AG20443 (cell line): ENCODE measurements at regions not wholly inside any gene's neighbourhood (a gene's known extent, or its start where the extent isn't known, plus 50 kb on each side); places are given as distances from the start of the nearest gene placed in this dataset.

Source experiments
- DNase-seq: peaks from one replicate; pipeline ENCODE4 v3.0.0; 2012; ENCODE audit warnings: low spot score, mixed read lengths

DNA sequence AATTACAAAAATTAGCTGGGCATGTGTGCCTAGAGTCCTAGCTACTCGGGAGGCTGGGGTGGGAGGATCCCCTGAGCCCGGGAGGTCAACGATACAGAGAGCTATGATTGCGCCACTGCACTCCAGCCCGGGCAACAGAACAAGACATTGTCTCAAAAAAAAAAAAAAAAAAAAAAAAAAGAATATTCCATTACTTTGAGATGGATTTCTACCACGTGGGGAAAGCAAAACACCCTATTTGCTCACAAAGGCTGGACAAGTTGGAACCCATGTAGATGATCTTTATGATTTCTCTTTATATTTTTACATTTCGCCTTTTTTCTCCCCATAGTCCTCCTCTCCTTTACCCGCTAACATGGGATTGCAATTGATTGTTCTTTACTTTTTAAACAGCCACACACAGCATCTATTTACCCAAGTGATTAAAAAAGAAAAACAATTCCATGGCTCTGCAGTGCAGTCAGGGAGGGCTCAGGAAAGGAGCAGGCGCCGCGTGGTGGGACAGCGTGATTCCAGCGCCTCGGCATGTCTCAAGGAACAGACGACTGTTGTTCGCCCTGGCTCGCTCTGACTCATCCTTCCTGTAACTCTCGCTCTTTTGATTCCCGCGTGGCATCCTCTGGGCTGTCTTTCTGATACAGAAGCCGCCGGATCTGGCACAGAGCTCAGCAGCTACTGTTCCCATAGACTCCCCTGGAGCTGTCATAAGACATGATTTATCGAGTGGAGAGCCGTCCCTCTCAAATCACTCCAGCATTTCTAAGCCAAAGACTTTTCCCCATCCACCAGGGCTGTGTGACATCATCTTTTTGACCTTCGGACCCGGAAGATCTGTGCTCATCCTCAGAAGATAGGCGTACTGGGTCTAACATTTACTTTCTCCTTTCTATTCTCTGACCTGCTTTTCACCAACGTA is 230.4 kb upstream of the AGAP1 start:
- DNase-seq = peak; percentile 88

DNA sequence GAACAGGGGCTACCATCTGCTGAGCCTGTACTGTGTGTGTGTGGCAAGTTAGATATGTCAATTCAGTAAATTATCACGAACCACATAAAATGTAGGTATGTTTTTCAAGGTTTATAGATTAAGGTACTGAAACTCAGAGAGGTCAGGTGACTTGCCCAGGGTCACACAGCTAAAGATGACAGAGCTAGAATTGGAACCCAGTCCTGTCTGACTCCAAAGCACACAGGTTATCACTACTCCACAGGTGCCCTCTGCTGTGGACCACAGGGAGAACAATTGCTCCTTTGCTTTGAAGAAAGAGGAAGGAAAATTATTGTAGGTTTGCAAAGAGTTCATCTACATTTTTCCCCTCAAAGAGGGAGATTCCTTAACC is 229.7 kb upstream of the AGAP1 start:
- DNase-seq = no peak

DNA sequence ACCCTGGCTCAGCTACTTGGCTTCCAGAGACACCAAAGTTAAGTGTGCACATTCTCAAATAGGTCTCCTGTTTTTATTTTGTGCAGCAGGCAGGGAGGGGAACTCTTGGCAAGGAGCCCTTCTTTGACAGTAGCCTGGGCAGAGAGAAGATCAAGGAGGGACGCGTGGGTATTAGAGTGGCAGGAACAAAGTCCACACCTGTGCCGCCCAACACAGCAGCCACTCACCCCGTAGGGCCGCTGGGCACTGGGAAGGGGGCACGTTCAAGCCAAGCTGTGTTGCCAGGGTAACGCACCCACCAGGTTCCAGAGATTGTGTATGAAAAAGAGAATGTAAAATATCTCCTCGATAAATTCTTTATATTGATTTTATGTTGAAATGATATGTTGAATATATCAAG is 229.3 kb upstream of the AGAP1 start:
- no peak for DNase-seq

DNA sequence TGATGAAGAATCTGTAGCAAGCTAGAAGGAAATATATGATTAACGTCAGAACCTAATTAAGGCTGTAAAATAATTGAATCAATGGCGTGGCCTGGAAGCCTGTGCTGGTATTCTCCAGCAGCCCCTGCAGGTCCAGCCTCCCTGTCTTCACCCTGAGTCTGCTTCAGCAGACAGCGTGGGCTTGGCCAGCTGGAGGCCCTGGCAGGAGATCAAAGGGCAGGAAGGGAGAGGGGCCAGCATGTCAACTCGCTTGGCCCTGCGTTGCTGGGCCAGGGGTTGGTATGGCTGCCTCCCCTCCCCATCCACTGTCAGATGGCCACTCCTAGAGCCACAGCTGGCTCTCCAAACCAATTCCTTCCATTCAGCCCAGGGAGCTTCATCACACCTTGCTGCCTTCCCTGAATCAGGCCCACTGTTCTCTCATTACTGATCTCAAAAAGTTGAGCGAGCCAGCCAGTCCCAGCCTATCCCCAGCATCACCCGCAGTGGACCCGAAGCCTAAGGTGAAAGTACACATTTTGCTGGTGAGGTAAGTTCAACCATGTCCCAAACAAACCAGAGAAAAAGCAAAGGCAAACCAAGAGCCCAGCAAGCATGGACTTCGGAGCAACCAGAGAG is 228.4 kb upstream of the AGAP1 start:
- no peak for DNase-seq

DNA sequence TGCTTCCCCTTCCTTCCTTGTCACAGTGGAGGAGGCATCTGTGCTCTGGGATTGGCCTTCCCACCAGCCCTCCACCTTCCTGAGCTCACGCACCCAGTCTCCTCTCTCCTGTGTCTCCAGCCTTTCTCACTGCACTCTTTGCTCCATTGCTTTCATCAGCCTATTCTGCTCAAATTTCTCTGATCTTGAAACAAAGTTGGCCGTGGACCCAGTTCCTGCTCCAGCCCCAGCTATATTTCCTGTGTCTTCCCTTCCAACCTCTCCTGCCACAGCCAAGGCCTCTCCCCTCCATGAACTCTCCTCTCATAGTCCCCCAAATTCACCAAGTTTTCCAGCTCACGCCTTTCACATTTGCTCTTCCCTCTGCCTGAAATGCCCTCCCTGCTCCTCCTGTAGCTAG is 226.6 kb upstream of the AGAP1 start:
- DNase-seq = no peak

DNA sequence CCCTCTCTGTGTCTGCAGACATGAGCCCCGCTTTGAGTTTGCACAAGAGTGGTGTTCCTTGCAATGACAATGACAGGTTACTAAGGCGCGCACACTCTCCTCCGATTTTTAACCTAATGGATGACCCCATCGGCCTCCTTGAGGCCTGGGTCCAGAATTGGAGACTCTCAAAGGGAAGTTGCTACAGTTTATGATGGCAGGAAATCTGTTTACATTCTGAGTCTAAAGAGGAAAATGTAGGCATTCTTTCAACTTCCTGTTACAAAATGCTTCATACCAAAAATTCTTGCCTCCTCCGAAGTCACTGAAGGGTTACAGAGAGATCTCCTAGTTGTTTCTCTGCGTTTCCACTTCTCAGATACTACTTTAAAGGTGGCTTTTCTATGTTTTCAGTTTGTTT is 225.3 kb upstream of the AGAP1 start:
- peak; percentile 50 for DNase-seq

DNA sequence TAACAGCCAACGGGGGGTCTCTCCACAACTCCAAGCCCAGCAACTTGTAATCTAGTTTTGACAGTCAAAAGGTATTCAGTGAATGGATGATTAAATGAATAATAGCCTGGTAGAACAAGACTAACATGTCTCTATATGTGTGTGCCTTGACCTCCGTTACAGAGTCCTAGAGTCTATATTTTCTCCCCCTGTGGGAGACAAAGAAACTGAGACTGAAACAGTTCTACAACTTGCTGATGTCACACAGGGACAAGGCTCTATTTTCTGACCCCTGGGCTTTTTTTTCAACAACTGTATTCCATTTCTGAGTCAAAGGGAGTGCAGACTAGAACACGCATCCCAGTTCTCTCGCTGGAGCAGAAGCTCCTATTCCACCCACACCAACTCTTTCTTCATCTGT is 223.6 kb upstream of the AGAP1 start:
- DNase-seq = no peak

DNA sequence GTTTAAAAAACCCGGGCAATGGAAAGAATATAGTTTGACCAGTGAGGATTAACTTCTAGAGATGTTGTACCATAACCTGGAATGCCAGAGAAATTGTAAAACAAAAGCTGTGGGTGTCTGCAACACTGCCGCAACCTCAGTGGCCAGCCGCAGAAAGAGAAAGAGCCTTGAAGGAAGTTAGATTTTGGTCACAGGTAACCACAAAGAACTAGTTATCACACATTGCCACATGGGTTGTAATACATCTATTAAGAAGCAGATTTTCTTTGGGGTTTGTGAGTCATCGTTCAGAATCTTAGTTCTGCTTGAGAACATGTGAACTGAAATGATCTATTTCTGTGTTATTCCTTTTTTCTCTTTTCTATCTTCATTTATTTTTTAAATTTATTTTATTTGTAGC is 222.9 kb upstream of the AGAP1 start:
- DNase-seq = peak; percentile 46

DNA sequence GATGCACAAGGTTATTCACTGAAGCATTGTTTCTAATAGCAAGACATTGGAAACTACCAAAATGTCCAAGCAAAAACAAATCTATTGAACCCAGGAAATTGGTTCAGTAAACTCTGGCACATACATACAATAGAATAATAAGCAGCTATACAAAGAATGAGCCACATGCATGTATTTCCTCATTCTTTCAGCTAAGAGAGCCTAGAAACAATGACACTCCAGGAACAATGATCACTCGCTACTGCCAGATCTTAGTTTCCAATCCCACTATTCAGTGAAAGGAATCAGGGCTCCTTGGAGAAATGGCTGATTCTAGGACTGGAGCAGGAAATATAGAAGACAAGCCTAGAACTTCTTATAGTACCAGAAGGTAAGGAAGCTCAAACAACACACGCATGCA is 221.9 kb upstream of the AGAP1 start:
- no peak for DNase-seq

DNA sequence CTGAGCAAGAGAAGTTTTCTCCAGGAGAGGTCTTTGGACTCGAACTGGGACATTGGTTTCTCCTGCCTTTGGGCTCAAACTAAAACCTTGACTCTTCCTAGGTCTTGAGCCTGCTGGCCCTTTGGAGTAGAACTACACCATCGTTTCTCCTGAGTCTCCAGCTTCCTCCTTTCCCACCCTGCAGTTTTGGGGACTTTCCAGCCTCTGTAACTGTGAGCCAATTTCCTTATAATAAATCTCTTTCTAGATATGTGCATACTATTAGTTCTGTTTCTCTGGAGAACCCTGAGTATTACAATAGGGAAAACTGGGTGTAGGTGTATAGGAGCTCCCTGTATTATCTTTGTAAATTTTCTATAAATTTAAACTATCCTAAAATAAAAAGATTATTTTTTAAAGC is 219.8 kb upstream of the AGAP1 start:
- DNase-seq = no peak

DNA sequence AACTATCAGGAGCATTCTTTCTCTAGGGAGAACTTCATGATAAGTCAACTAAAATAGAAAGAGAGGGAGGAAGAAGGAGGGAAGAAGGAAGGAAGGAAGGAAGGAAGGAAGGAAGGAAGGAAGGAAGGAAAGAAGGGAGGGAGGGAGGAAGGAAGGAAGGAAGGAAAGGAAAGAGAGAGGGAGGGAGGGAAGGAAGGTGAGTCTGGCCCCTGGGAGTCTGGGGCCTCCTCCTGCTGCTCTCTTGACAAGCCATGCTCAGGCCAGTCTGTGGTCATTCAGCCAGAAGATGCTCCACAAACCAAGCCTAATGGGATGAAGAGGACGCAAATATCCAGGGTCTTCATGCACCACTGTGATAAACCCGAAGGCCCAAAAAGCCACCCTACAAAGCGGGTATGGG is 216.4 kb upstream of the AGAP1 start:
- no peak for DNase-seq

DNA sequence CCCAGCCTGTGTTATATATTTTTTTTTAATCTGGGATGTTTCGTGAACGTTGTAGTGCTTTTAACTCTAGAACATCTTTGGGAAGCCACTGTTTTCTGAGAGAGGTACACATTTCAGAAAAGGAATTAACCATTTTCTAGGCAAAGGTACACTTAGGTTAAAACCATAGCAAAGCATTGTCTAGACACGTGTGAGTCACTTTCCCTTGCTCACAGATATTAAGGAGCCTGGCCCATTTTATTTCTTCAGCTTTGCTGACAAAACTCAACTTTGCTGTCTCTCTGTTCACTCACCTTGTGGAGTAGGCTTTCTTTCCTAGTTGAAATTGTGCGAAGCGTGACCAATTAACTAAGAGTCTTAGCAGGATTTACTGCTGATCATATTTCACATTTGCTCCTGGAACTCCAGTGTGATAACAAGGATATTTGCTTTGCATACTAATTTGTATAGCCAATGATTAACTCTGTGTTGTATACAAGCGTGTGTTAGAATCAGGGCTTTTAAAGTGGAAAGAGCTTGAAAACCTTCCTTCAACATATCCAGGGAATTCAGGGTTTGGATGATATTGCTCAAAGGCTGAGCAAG is 215.0 kb upstream of the AGAP1 start:
- DNase-seq = no peak

DNA sequence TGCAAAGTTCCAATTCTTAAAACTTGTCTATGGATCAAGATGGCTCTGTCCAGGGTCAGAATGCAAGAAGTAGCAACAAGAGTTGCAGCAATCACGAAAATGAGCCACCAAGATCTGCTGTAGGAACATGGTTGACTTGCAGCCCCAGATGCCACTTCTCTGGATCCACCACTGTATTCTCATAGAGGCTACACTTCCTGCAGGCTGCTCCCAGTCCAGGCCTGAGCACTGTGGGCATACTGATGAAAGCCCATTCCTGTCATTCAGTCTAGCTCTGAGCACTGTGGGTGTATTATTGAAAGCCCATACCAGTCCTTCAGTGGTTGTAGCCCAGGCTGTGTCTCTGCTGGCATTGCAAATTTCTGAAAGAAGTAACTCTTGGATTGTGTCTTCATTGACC is 213.9 kb upstream of the AGAP1 start:
- no peak for DNase-seq

DNA sequence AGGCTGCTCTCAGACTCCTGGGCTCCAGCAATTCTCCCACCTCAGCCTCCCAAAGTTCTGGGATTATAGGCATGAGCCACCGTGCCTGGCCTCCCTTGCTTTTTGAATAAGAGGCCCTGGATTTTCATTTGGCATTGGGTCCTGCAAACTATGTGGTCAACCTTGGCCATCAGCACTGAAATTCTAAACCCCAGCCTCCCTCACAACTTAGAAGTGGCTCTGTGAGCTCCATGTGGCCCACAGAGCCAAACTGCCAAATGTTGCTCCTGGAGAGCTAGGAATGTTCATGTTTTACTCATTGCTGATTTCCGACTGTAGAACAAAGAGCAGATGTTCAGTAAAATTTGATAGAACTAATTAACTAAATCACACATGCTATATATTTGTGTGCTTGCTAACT is 210.6 kb upstream of the AGAP1 start:
- DNase-seq = peak; percentile 61

DNA sequence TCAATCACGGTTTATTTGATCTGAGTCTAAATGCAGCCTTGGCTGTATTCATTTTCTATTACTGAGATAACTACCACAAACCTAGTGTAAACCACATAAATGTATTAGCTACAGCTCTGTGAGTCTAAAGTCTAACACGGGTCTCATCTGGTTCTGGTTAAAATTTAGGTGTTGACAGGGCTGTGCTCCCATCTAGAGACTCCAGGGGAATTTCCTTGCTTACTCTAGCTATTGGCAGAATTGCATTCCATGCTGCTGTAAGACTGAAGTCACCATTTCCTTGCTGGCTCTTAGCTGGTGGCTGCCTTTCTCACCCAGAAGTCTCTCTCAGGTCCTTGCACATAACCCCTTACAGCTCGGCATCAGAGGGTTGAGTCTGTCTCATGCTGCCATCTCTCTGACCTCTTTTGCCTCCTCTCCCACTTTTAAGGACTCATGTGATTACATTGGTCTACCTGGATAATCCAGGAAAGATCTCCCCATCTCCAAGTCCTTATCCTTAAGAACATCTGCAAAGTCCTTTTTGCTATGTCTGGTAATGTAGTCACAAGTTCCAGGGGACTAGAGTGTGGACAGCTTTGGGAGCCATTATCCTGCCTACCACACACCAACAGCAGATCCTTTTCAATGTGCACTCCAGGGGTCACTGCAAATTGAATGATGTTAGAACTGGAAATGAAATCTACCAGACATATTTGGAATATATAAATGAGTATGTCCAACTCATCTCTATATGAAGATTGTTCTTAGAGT is 207.0 kb upstream of the AGAP1 start:
- DNase-seq = peak; percentile 67

DNA sequence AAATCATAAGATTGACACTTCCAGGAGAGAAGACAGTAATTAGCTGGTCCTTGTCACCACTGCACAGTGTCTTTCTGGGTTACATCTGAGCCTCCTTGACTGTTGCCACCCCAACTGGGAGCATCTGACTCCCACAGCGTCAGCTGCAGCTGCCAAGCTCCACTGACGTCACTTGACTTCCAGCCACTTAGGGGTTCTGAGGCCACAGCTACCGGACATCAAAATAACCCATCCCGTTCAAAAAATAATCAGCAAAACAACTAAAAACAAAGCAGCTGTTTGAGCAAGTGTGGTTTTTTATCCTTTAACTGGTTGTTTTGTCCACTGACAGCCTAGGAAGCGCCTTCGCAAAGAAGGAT is 206.5 kb upstream of the AGAP1 start:
- DNase-seq = no peak

DNA sequence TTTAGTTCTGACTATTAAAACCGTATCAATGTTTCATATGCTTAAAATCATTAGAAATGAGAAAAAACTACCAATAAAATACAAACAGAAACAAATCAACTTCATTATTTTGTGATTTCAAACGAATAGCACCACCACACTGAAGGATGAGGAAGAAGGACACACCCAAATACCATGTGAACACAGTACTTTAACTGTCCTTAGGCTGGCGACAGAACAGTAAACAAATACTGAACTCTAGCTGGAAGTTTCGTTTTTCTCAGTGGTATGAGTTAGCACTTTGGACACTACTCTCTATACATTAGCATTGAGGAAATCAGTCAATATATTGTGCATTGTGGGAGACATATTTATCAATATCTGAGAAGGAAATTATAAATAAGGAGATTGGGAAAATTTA is 202.4 kb upstream of the AGAP1 start:
- no peak for DNase-seq

DNA sequence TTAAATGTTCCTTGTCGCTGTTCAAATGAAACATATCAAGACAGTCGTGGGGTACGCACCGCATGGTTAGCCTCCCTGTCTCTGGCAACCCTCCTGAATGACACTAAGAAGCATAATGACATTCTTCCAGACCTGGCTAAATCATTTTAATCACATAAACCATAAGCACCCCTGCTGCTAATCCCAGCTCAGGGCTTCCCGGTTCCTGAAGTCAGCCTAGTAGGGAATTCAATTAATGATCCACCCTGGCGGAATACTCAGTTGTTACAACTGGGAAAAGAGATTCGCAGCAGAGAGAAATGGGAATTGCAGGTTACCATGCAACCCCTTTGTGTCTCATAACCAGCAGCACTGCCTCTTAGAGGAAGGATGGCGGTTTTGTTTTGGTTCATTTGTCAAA is 200.8 kb upstream of the AGAP1 start:
- no peak for DNase-seq

DNA sequence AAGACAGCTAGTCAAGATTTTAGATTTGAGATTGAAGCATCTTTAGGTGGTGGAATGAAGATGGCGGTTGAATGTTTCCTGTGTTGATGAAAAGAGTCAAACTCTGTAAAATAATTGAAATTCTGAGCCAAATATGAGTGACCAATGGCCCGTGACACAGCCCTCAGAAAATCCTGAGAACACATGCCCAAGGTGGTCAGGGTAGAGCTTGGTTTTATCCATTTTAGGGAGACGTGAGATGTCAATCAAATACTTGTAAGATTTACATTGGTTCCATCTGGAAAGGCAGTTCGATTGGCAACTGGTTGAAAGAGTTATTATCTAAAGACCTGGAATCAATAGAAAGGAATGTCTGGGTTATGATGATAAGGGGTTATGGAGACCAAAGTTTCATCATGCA is 198.0 kb upstream of the AGAP1 start:
- no peak for DNase-seq

DNA sequence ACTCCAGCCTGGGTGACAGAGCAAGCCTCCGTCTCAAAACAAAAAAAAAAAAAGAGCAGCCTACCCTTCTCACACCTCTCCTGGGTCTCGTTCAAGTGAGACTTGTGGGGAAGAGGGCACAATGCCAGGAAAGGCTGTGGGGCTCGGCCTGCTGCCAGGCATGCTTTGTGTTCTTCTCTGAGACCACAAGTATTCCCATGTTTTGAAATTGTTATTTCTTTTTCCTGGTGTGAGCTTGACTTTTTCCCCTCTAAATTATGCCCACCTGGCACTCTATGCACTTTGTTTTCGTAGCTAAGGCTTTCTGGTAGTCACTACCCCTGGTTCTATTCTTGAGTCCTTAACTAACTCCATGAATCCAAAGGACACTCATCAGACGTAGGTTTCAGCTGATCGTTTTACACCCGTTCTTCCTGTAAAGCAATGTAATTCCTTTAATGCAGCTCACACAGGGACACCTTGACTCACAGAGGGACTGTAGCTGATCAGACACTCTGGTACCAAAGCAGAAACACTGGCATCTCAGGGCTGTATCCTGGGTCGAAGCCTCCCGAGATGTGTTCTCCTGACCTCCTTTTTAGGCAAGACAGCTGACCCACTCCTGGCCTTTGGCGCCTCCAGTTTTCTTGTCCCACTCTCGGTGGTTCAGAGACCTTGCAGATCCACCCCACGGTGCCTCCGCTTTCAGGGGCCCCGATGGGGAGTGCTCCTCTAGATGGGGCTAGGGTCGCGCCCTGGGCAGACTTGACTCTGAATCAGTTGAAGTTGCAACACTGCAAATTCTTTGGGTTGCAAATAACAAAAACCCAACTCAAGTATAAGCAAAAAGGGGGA is 193.3 kb upstream of the AGAP1 start:
- DNase-seq = peak; percentile 49

DNA sequence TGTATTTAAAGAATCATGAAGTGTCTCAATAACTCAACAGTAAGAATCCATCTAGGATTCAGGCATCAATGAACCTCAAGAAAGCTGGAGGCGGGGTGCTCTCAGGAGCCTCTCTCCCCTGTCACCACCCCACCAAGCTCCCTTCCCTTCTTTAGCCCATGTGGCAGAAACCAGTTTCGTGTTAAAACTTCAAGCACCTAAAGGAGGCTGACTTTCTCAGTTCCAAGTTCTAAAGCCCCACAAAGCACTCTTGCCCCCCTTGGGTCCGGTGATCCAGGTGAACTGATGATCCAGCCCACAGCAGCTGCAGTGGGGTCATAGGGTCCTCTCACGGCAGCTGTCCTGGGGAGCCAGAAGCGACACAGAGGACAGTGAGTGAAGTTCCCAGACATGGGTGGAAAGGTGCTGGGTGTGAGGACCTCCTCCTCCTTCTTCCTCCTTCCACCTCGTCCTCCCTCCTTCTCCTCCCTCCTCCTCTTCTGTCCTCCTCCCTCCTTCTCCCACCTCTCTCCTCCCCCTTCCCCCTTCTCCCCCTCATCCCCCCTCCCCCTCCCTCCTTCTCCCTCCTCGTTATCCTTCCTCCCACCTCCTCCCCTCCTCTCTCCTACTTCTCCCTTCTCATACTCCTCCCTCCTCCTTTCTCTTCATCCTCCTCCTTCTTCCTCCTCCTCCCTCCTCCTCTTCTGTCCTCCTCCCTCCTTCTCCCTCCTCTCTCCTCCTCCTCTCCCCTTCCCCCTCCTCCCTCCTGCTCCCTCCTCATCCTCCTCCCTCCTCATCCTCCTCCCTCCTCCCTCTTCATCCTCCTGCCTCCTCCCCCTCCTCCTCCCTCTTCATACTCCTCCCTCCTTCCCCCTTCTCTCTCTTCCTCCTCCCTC is 192.4 kb upstream of the AGAP1 start:
- DNase-seq = no peak
